Right lobe of liver (tissue), 6 donors: ENCODE measurements at regions not wholly inside any gene's neighbourhood (a gene's known extent, or its start where the extent isn't known, plus 50 kb on each side); places are given as distances from the start of the nearest gene placed in this dataset.

Source experiments
- ATAC-seq, 4 donors: fragments of 200-7000 bp; cut with Tn5 transposase; one replicate each; pipeline ENCODE4 v1.9.1; 2020; ENCODE audit warnings: mild to moderate bottlenecking in 4 of 4, moderate library complexity in 4 of 4
- DNase-seq, 3 donors: peaks; one replicate each; pipeline ENCODE4 v3.0.0-alpha.2; 2020
- H3K27ac ChIP-seq, 3 donors: fragments of 200-600 bp; one replicate each; pipeline ENCODE4 v1.8.0; 2022
- H3K27me3 ChIP-seq, 2 donors: fragments of 200-600 bp; one replicate each; pipeline ENCODE4 v1.8.0; 2022
- H3K36me3 ChIP-seq, 4 donors: fragments of 200-600 bp; sonication (generic) in 1 of 4; one replicate each; pipeline versions ENCODE4 v1.5.1 to v1.8.0; 2017 to 2022; ENCODE audit warnings: control low read depth in 1 of 4
- H3K4me1 ChIP-seq, 4 donors: fragments of 200-600 bp; sonication (generic) in 1 of 4; one replicate each; pipeline versions ENCODE4 v1.5.1 to v1.8.0; 2017 to 2022; ENCODE audit warnings: control low read depth in 1 of 4
- H3K4me3 ChIP-seq, 3 donors: fragments of 200-600 bp; one replicate each; pipeline ENCODE4 v1.8.0; 2022
- H3K9me3 ChIP-seq, 4 donors: fragments of 200-600 bp; sonication (generic) in 1 of 4; one replicate each; pipeline versions ENCODE4 v1.5.1 to v1.8.0; 2017 to 2022; ENCODE audit warnings: control low read depth in 1 of 4
- POLR2A ChIP-seq: fragments of 450-650 bp; IDR thresholded peaks from one replicate; pipeline ENCODE4 v1.6.1; 2017; ENCODE audit warnings: antibody characterized with exemption, mild to moderate bottlenecking
- WGBS: methylation state at CpG from one replicate; pipeline ENCODE4 v1.1.6; 2018; ENCODE audit warnings: low coverage, low lambda C conversion rate; ENCODE audit not compliant: insufficient coverage; ENCODE audit errors: missing lambda C conversion rate; 5-methylcytosine and 5-hydroxymethylcytosine counted together
- intact Hi-C, 2 donors: fragments of 100-400 bp; cut with DNase I; formaldehyde crosslinking; loops; one replicate each; pipeline versions ENCODE4 v1.11.2 to v1.14.1; 2022
- TF ChIP-seq, protein P1 (sequence below), 4 donors: fragments of 200-600 bp in 3 of 4; fragments of 450-650 bp in 1 of 4; IDR thresholded peaks; one replicate each; pipeline versions ENCODE4 v1.5.1 to v1.8.0; 2016 to 2022; ENCODE audit warnings: antibody characterized with exemption in 4 of 4, mild to moderate bottlenecking in 2 of 4
- donor health status: DM: no; HTN: yes; CAD: no.
- donor health status: DM: no; HTN: no; CAD: no.
- donor health status: DM: no; HTN: no; CAD: no.
- donor health status: DM: no; HTN: yes; CAD: no.
- donor health status: DM: no; HTN: yes; CAD: no.

DNA sequence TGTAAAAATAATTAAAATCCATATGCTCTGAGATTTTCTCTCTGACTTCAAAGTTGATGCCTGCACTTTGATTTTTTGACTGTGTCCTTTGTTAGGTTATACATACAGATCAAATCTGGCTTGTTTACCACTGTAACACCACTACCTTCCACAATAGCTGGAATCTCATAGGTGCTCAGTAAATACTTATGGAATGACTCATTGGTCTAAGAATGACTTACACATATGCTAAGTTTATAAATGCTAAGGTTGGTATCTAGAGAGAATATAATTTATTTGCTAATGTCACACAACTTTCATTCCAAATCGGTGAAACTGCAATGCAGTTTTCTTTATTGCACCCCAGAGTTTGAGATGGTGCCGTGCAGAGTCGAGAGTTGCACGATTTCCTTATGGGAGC lies 578.5 kb downstream of the SH2D4B start:
- no peak for ATAC-seq
- WGBS: 70% methylated on average over 4 of the region's 4 CpGs
- intact Hi-C loops: no loop called here

DNA sequence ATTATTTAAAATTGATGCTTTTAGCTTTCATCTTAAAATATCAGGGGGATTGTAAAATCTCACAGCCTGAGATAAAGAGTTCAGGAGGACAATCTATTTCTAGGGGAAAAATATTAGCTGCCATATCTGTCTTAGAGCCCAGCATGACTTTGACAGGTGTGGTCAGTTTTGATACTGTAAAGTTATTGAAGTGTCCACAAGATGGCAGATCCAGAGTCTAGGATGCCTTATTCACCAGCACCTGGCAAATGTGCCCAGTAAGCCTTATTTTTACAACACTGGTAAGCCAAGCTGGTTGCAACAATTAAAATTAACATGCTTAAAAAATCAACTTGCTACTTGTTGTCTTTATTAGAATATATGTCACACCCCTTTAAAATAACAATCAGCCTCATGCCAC lies 579.3 kb downstream of the SH2D4B start:
- Histone ChIP-seq H3K27me3 (no peaks in the 10 kb centered on the region), H3K9me3 (no peaks in the 10 kb centered on the region), H3K4me3 (no peak overlapping the region), H3K36me3 (no peaks in the 10 kb centered on the region), H3K4me1 (no peaks in the 10 kb centered on the region), H3K27ac (no peak overlapping the region)
- TF ChIP-seq, protein P1, sequence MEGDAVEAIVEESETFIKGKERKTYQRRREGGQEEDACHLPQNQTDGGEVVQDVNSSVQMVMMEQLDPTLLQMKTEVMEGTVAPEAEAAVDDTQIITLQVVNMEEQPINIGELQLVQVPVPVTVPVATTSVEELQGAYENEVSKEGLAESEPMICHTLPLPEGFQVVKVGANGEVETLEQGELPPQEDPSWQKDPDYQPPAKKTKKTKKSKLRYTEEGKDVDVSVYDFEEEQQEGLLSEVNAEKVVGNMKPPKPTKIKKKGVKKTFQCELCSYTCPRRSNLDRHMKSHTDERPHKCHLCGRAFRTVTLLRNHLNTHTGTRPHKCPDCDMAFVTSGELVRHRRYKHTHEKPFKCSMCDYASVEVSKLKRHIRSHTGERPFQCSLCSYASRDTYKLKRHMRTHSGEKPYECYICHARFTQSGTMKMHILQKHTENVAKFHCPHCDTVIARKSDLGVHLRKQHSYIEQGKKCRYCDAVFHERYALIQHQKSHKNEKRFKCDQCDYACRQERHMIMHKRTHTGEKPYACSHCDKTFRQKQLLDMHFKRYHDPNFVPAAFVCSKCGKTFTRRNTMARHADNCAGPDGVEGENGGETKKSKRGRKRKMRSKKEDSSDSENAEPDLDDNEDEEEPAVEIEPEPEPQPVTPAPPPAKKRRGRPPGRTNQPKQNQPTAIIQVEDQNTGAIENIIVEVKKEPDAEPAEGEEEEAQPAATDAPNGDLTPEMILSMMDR (IDR thresholded peaks at IDR 0.05): peak in 2 of 4 donors; percentile 17 to 26
- TF ChIP-seq POLR2A: no peak
- no peak for DNase-seq
- intact Hi-C loops: no loop called here
- ATAC-seq: peak in 1 of 4 donors; percentile 48

More for the DNA sequence above, 578.5 kb downstream of the SH2D4B start:
- no peak for TF ChIP-seq POLR2A
- TF ChIP-seq, protein P1 (IDR thresholded peaks at IDR 0.05): no peak
- Histone ChIP-seq H3K27ac (no peak overlapping the region), H3K4me1 (no peaks in the 10 kb centered on the region), H3K36me3 (no peaks in the 10 kb centered on the region), H3K27me3 (no peaks in the 10 kb centered on the region), H3K9me3 (no peaks in the 10 kb centered on the region), H3K4me3 (no peak overlapping the region)
- no peak for DNase-seq

DNA sequence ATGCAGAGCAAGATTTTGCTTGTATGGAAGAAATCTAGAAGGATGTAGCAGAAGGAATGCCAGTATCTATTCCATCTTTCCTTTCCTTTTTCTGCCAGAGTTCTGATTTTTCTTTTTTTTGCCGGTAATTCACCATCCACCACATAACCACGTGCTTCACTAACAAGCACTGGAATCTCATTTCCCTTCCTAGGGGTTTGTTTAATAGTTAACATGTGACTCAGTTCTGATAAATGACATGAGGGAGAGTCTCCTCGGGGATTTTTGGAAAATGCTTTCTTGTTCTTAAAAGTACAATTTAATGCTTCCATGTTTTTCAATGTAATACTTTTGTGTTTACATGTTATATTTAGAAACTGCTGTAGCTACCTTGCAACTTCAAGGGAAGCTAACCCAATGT lies 590.2 kb downstream of the SH2D4B start:
- DNase-seq: no peak
- Histone ChIP-seq H3K4me1 (no peaks in the 10 kb centered on the region), H3K27me3 (no peaks in the 10 kb centered on the region), H3K36me3 (no peaks in the 10 kb centered on the region), H3K4me3 (no peak overlapping the region), H3K9me3 (no peaks in the 10 kb centered on the region), H3K27ac (no peak overlapping the region)
- intact Hi-C loops: no loop called here
- 7% methylated on average over 2 of the region's 3 CpGs for WGBS
- no peak for ATAC-seq
- no peak for TF ChIP-seq POLR2A
- TF ChIP-seq, protein P1 (IDR thresholded peaks at IDR 0.05): no peak

DNA sequence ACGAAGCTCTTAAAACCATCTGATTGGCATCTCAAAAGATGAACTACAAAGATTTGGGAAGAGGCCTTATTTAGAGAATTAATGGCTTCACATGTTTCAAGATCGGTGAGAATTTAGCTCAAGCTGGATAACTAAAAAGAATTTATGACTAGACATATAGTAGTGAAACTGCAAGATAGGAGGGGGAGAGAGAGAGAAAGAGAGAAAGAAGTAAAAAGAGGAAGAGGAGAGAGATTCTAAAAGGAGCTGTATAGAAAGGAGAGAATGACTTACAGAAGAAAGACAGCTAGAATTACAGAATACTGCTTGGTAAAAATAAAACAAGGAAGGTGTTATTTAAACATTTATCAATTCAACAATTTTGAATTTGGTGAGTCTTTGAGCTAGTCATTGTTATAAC lies 592.3 kb downstream of the SH2D4B start:
- Histone ChIP-seq H3K27ac (no peak overlapping the region), H3K36me3 (no peaks in the 10 kb centered on the region), H3K4me1 (no peaks in the 10 kb centered on the region), H3K27me3 (no peaks in the 10 kb centered on the region), H3K4me3 (no peak overlapping the region), H3K9me3 (no peaks in the 10 kb centered on the region)
- intact Hi-C loops: no loop called here
- TF ChIP-seq POLR2A: no peak
- TF ChIP-seq, protein P1 (IDR thresholded peaks at IDR 0.05): no peak
- ATAC-seq (no peak), DNase-seq (no peak)
- 45% methylated on average over 2 of the region's 2 CpGs for WGBS

DNA sequence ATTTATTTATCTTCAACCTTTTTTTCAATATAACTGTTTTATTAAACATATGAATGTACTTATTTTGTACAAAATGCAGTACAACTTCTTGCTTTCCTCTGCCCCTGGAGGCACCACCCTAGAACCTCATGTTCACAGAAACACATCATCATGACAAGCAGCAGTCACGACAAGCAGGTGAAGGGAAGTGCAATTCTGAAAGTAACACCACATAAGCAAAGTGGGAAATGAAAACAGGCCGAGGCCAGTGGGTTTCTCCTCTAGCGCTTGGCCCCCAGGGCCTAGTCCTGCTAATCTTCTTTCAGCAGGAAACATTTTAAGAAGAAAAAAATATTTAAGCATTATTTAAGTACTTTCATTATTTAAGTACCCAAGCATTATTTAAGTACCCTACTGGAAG lies 598.1 kb downstream of the SH2D4B start:
- H3K9me3 ChIP-seq: no peaks in the 10 kb centered on the region
- H3K36me3 ChIP-seq: no peaks in the 10 kb centered on the region
- ATAC-seq (no peak), DNase-seq (no peak)
- H3K27ac ChIP-seq: no peak overlapping the region
- no peak for TF ChIP-seq POLR2A
- TF ChIP-seq, protein P1 (IDR thresholded peaks at IDR 0.05): no peak
- no peaks in the 10 kb centered on the region for H3K4me1 ChIP-seq
- no peaks in the 10 kb centered on the region for H3K27me3 ChIP-seq
- no peak overlapping the region for H3K4me3 ChIP-seq
- WGBS: 40% methylated on average over 3 of the region's 3 CpGs
- intact Hi-C loops: no loop called here
